WTC11 (cell line): ENCODE measurements at regions not wholly inside any gene's neighbourhood (a gene's known extent, or its start where the extent isn't known, plus 50 kb on each side); places are given as distances from the start of the nearest gene placed in this dataset.
"Not testable (repeated sequence)": the region's sequence is repeated elsewhere in the genome, so short reads cannot be mapped to it uniquely, and the experiment has no call there.

Source experiments
- ATAC-seq: fragments of 200-7000 bp; cut with Tn5 transposase; 2 replicates; pipeline ENCODE4 v1.10.0; 2021; ENCODE audit warnings: mild to moderate bottlenecking, moderate library complexity
- CTCF ChIA-PET: fragments of 300-600 bp; sonication (Branson Sonifier 250); formaldehyde crosslinking; loops from one replicate; lab custom pipeline; 2021; ENCODE audit warnings: antibody characterized with exemption; lab: Charles Lee
- POLR2A ChIA-PET: fragments of 350-600 bp; sonication (Branson Sonifier 250); formaldehyde crosslinking; loops from one replicate; lab custom pipeline; 2021; ENCODE audit warnings: antibody characterized with exemption; lab: Charles Lee
- DNase-seq: peaks from one replicate; pipeline ENCODE4 v3.0.0; 2021; ENCODE audit warnings: low spot score
- H3K27ac Mint-ChIP-seq: 2 replicates; pipeline ENCODE4 v1.8.0; 2021; ENCODE audit warnings: mixed read lengths
- H3K27me3 Mint-ChIP-seq: 2 replicates; pipeline ENCODE4 v1.8.0; 2021; ENCODE audit warnings: low read depth, mild to moderate bottlenecking, moderate library complexity, mixed read lengths
- H3K36me3 Mint-ChIP-seq: 2 replicates; pipeline ENCODE4 v1.8.0; 2021; ENCODE audit warnings: mixed read lengths
- H3K4me1 Mint-ChIP-seq: 2 replicates; pipeline ENCODE4 v1.8.0; 2022; ENCODE audit warnings: mixed read lengths
- H3K4me3 Mint-ChIP-seq: 2 replicates; pipeline ENCODE4 v1.8.0; 2021; ENCODE audit warnings: mild to moderate bottlenecking, moderate library complexity, mixed read lengths
- H3K9me3 Mint-ChIP-seq: 2 replicates; pipeline ENCODE4 v1.8.0; 2021; ENCODE audit warnings: mixed read lengths
- EMX1 ChIP-seq: fragments of 250-450 bp; sonication (Bioruptor Pico); IDR thresholded peaks from 2 replicates; pipeline ENCODE4 v1.8.0; 2021; ENCODE audit warnings: mild to moderate bottlenecking
- ETV6 ChIP-seq: sonication (generic); formaldehyde crosslinking; IDR thresholded peaks from 2 replicates; pipeline ENCODE4 v1.8.1; 2022; ENCODE audit warnings: mild to moderate bottlenecking, missing genetic modification reagents
- FOXJ3 ChIP-seq: sonication (generic); formaldehyde crosslinking; IDR thresholded peaks from 2 replicates; pipeline ENCODE4 v1.9.0; 2021; ENCODE audit warnings: missing genetic modification reagents, mild to moderate bottlenecking, borderline replicate concordance
- GABPB1 ChIP-seq: sonication (generic); formaldehyde crosslinking; IDR thresholded peaks from 2 replicates; pipeline ENCODE4 v1.8.1; 2023; ENCODE audit warnings: mild to moderate bottlenecking, missing genetic modification reagents
- GTF2I ChIP-seq: fragments of 250-450 bp; sonication (Bioruptor Pico); conservative IDR thresholded peaks from 2 replicates; pipeline ENCODE4 v1.4.0; 2021; ENCODE audit warnings: mild to moderate bottlenecking
- HMGA2 ChIP-seq: fragments of 250-450 bp; sonication (Bioruptor Pico); IDR thresholded peaks from 2 replicates; pipeline ENCODE4 v1.4.0; 2021; ENCODE audit warnings: mild to moderate bottlenecking, moderate library complexity
- MYBL2 ChIP-seq: sonication (generic); formaldehyde crosslinking; IDR thresholded peaks from 2 replicates; pipeline ENCODE4 v1.8.1; 2023; ENCODE audit warnings: mild to moderate bottlenecking, moderate library complexity, missing genetic modification reagents
- NR1H2 ChIP-seq: sonication (generic); formaldehyde crosslinking; IDR thresholded peaks from 2 replicates; pipeline ENCODE4 v1.9.0; 2021; ENCODE audit warnings: mild to moderate bottlenecking, moderate library complexity, missing genetic modification reagents
- NR2C2 ChIP-seq: sonication (generic); formaldehyde crosslinking; IDR thresholded peaks from 2 replicates; pipeline ENCODE4 v1.8.0; 2022; ENCODE audit warnings: mild to moderate bottlenecking, missing genetic modification reagents
- RELA ChIP-seq: sonication (generic); formaldehyde crosslinking; IDR thresholded peaks from 2 replicates; pipeline ENCODE4 v1.8.1; 2022; ENCODE audit warnings: missing genetic modification reagents, mild to moderate bottlenecking, borderline replicate concordance
- TEAD4 ChIP-seq: sonication (generic); formaldehyde crosslinking; IDR thresholded peaks from 2 replicates; pipeline ENCODE4 v1.8.0; 2022; ENCODE audit warnings: mild to moderate bottlenecking, missing genetic modification reagents
- ZNF317 ChIP-seq: sonication (generic); formaldehyde crosslinking; IDR thresholded peaks from 2 replicates; pipeline ENCODE4 v1.8.1; 2023; ENCODE audit warnings: low read depth, mild to moderate bottlenecking, moderate library complexity, missing genetic modification reagents, borderline replicate concordance
- ZNF671 ChIP-seq: fragments of 250-450 bp; sonication (Bioruptor Pico); IDR thresholded peaks from 2 replicates; pipeline ENCODE4 v1.8.0; 2021; ENCODE audit warnings: mild to moderate bottlenecking
- TF ChIP-seq, protein P1 (sequence below): sonication (generic); formaldehyde crosslinking; IDR thresholded peaks from 2 replicates; pipeline ENCODE4 v1.8.1; 2023; ENCODE audit warnings: mild to moderate bottlenecking, missing genetic modification reagents
- TF ChIP-seq, protein P2 (sequence below): fragments of 250-450 bp; sonication (Bioruptor Pico); IDR thresholded peaks from 2 replicates; pipeline ENCODE4 v1.9.0; 2021; ENCODE audit warnings: mild to moderate bottlenecking
- TF ChIP-seq, protein P3 (sequence below): sonication (generic); formaldehyde crosslinking; IDR thresholded peaks from 2 replicates; pipeline ENCODE4 v1.8.1; 2022; ENCODE audit warnings: mild to moderate bottlenecking, missing genetic modification reagents, moderate library complexity, borderline replicate concordance
- TF ChIP-seq, protein P4 (sequence below): fragments of 250-450 bp; sonication (Bioruptor Pico); IDR thresholded peaks from 2 replicates; pipeline ENCODE4 v1.8.0; 2021; ENCODE audit warnings: mild to moderate bottlenecking
- TF ChIP-seq, protein P5 (sequence below): sonication (generic); formaldehyde crosslinking; IDR thresholded peaks from 2 replicates; pipeline ENCODE4 v1.8.1; 2022; ENCODE audit warnings: low read depth, mild to moderate bottlenecking, moderate library complexity, missing genetic modification reagents, borderline replicate concordance
- TF ChIP-seq, protein P6 (sequence below): sonication (generic); formaldehyde crosslinking; IDR thresholded peaks from 2 replicates; pipeline ENCODE4 v1.8.0; 2023; ENCODE audit warnings: missing genetic modification reagents

DNA sequence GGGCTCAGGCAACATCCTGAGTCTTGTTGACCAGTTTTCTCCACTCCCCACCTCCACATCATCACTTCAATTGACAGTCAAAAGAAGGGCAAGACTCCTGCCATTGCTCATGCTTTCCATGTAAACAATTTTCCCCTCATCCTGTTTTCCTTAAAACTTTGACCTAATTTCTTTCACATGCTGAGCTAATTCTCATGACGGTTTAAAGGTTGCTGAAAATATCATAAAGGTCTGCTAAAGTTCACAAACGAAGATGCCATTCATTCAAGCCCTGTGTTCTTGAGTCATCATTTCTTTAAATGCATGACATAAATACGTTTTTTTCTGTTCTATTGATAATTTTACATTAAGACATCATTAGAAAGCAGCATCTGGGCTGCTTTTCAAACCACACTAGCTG is 353.9 kb downstream of the NKX6-1 start:
- Mint-ChIP-seq H3K36me3 (no peaks in the 10 kb centered on the region), H3K9me3 (0 out of 2 replicates have a peak, but pooled peaks cover 6% of the 10 kb centered on the region), H3K27ac (no peak overlapping the region), H3K27me3 (no peaks in the 10 kb centered on the region), H3K4me1 (no peaks in the 10 kb centered on the region), H3K4me3 (no peak overlapping the region)
- no peak for DNase-seq
- ChIA-PET POLR2A (no interaction called here), CTCF (no interaction called here)
- ATAC-seq, result no peak
- TF ChIP-seq, protein P1, sequence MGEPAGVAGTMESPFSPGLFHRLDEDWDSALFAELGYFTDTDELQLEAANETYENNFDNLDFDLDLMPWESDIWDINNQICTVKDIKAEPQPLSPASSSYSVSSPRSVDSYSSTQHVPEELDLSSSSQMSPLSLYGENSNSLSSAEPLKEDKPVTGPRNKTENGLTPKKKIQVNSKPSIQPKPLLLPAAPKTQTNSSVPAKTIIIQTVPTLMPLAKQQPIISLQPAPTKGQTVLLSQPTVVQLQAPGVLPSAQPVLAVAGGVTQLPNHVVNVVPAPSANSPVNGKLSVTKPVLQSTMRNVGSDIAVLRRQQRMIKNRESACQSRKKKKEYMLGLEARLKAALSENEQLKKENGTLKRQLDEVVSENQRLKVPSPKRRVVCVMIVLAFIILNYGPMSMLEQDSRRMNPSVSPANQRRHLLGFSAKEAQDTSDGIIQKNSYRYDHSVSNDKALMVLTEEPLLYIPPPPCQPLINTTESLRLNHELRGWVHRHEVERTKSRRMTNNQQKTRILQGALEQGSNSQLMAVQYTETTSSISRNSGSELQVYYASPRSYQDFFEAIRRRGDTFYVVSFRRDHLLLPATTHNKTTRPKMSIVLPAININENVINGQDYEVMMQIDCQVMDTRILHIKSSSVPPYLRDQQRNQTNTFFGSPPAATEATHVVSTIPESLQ (CRISPR knock-in tag), result no peak
- TF ChIP-seq NR2C2, result no peak
- TF ChIP-seq GTF2I, result no peak
- TF ChIP-seq ETV6 (CRISPR knock-in tag), result no peak
- no peak for TF ChIP-seq RELA (CRISPR knock-in tag)
- TF ChIP-seq NR1H2, result no peak
- no peak for TF ChIP-seq MYBL2 (CRISPR knock-in tag)

DNA sequence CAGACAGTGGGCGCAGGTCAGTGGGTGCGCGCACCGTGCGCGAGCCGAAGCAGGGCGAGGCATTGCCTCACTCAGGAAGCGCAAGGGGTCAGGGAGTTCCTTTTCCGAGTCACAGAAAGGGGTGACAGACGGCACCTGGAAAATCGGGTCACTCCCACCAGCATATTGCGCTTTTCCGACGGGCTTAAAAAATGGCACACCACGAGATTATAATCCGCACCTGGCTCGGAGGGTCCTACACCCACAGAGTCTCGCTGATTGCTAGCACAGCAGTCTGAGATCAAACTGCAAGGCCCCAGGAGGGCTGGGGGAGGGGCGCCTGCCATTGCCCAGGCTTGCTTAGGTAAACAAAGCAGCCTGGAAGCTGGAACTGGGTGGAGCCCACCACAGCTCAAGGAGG is 372.2 kb downstream of the NKX6-1 start:
- H3K36me3 Mint-ChIP-seq, H3K27me3 Mint-ChIP-seq, H3K4me1 Mint-ChIP-seq, CTCF ChIA-PET, H3K9me3 Mint-ChIP-seq, ATAC-seq: not testable (repeated sequence)
- H3K4me3 Mint-ChIP-seq, result peak overlapping the region; percentile 75
- DNase-seq, result peak; percentile 65
- H3K27ac Mint-ChIP-seq, result peak overlapping the region; percentile 42
- POLR2A ChIA-PET, result interaction anchor here (0.6 kb wide), 1 partner anchor 1053 kb away, joined by 3 read pairs; no protein-coding TSS in a partner anchor

DNA sequence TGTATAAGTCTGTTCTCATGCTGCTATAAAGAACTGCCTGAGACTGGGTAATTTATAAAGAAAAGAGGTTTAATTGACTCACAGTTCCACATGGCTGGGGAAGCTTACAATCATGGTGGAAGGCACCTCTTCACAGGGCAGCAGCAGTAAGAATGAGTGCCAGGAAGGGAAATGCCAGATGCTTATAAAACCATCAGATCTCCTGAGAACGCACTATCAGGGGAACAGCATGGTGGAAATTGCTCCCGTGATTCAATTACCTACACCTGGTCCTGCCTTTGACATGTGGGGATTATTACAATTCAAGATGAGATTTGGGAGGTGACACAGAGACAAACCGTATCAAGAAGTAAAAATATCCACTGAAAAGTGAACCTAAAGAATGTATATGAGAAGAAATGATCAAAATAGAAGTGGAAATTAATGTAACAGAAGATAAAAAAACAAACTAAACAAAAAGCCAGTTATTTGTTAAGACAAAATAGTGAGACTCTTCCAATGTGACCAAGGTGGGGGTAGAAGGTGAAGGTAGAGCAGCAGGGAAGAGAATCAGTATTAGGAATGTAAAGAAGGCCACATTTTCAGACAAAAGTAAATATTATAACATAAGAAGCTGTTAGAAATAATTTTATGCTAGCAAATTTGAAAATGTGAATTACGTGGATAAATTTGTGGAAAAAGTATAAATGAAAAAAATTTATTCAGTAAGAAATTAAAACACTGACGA is 372.9 kb downstream of the NKX6-1 start:
- Mint-ChIP-seq H3K4me1 (peaks cover 5% of the 10 kb centered on the region), H3K36me3 (peaks cover 2% of the 10 kb centered on the region; the same call in 1 of the 2 replicates), H3K4me3 (peak overlapping the region; percentile 75), H3K27me3 (no peaks in the 10 kb centered on the region), H3K9me3 (peaks cover 4% of the 10 kb centered on the region; the same call in 1 of the 2 replicates), H3K27ac (peak overlapping the region; percentile 24)
- ATAC-seq (peak; percentile 32; the same call in 1 of the 2 replicates), DNase-seq (no peak)
- TF ChIP-seq, protein P2, sequence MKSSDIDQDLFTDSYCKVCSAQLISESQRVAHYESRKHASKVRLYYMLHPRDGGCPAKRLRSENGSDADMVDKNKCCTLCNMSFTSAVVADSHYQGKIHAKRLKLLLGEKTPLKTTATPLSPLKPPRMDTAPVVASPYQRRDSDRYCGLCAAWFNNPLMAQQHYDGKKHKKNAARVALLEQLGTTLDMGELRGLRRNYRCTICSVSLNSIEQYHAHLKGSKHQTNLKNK, result no peak
- TF ChIP-seq HMGA2 (CRISPR knock-in tag), result 0 out of 2 replicates have a peak, but pooled peaks have one; percentile 3
- ChIA-PET CTCF (no interaction called here), POLR2A (no interaction called here)

DNA sequence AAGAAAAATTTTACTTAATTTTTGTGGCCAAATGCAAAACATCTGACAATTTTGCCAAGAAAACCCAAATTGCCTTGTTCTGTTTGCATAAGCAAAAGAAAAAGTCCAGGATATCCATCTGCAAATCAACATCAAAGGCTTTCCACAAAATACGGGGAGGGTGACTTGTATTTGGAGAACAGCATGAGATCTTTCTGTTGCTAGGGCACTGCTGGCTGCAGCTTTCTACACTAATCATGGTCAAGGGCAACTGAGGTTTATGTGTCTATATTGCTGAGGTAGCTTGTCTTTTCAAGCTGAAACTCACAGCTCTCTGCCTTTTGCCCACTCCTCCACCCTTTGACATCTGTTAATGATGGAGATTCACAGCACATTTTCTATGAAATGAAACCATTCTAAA is 389.1 kb downstream of the NKX6-1 start:
- no peak overlapping the region for H3K27ac Mint-ChIP-seq
- DNase-seq, result no peak
- CTCF ChIA-PET, result no interaction called here
- peaks cover 10% of the 10 kb centered on the region for H3K36me3 Mint-ChIP-seq
- ATAC-seq, result 0 out of 2 replicates have a peak, but pooled peaks have one; percentile 32
- POLR2A ChIA-PET, result no interaction called here
- peaks cover 19% of the 10 kb centered on the region for H3K9me3 Mint-ChIP-seq
- no peak overlapping the region for H3K4me3 Mint-ChIP-seq
- H3K4me1 Mint-ChIP-seq, result no peaks in the 10 kb centered on the region
- peaks cover 5% of the 10 kb centered on the region for H3K27me3 Mint-ChIP-seq
- TF ChIP-seq GABPB1, result no peak
- TF ChIP-seq, protein P3, sequence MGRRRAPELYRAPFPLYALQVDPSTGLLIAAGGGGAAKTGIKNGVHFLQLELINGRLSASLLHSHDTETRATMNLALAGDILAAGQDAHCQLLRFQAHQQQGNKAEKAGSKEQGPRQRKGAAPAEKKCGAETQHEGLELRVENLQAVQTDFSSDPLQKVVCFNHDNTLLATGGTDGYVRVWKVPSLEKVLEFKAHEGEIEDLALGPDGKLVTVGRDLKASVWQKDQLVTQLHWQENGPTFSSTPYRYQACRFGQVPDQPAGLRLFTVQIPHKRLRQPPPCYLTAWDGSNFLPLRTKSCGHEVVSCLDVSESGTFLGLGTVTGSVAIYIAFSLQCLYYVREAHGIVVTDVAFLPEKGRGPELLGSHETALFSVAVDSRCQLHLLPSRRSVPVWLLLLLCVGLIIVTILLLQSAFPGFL (CRISPR knock-in tag), result no peak
- TF ChIP-seq ZNF317 (CRISPR knock-in tag), result no peak
- no peak for TF ChIP-seq FOXJ3 (CRISPR knock-in tag)
- TF ChIP-seq TEAD4 (CRISPR knock-in tag), result no peak
- TF ChIP-seq, protein P4, sequence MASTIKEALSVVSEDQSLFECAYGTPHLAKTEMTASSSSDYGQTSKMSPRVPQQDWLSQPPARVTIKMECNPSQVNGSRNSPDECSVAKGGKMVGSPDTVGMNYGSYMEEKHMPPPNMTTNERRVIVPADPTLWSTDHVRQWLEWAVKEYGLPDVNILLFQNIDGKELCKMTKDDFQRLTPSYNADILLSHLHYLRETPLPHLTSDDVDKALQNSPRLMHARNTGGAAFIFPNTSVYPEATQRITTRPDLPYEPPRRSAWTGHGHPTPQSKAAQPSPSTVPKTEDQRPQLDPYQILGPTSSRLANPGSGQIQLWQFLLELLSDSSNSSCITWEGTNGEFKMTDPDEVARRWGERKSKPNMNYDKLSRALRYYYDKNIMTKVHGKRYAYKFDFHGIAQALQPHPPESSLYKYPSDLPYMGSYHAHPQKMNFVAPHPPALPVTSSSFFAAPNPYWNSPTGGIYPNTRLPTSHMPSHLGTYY (CRISPR knock-in tag), result no peak
- TF ChIP-seq ZNF671 (CRISPR knock-in tag), result no peak
- TF ChIP-seq, protein P5, sequence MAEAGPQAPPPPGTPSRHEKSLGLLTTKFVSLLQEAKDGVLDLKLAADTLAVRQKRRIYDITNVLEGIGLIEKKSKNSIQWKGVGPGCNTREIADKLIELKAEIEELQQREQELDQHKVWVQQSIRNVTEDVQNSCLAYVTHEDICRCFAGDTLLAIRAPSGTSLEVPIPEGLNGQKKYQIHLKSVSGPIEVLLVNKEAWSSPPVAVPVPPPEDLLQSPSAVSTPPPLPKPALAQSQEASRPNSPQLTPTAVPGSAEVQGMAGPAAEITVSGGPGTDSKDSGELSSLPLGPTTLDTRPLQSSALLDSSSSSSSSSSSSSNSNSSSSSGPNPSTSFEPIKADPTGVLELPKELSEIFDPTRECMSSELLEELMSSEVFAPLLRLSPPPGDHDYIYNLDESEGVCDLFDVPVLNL (CRISPR knock-in tag), result no peak
- TF ChIP-seq EMX1 (CRISPR knock-in tag), result no peak
- TF ChIP-seq, protein P6, sequence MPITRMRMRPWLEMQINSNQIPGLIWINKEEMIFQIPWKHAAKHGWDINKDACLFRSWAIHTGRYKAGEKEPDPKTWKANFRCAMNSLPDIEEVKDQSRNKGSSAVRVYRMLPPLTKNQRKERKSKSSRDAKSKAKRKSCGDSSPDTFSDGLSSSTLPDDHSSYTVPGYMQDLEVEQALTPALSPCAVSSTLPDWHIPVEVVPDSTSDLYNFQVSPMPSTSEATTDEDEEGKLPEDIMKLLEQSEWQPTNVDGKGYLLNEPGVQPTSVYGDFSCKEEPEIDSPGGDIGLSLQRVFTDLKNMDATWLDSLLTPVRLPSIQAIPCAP (CRISPR knock-in tag), result no peak
